ENCODE measurements at regions not wholly inside any gene's neighbourhood (a gene's known extent, or its start where the extent isn't known, plus 50 kb on each side); places are given as distances from the start of the nearest gene placed in this dataset.

- H3K36me3 Mint-ChIP-seq (ENCODE audit: insufficient read depth) = no peaks in the 10 kb centered on the region
- no peak overlapping the region for H3K4me3 Mint-ChIP-seq (ENCODE audit: low read depth)
- peaks cover 10% of the 10 kb centered on the region for H3K4me1 Mint-ChIP-seq (ENCODE audit: low read depth)
- no peak for TF ChIP-seq CTCF (IDR thresholded peaks at IDR 0.05; ENCODE audit: unreplicated experiment)
- peaks cover 22% of the 10 kb centered on the region for H3K27me3 Mint-ChIP-seq
- H3K27ac Mint-ChIP-seq = no peak overlapping the region
- DNase-seq (ENCODE audit: low spot score, unreplicated experiment) = no peak
- peaks cover 3% of the 10 kb centered on the region for H3K9me3 Mint-ChIP-seq (ENCODE audit: low read depth)
Measured at GRCh38 chr2:147703171-147703570, 141.7 kb upstream of the ACVR2A start.

- TF ChIP-seq CTCF (IDR thresholded peaks at IDR 0.05; ENCODE audit: unreplicated experiment) = no peak
- H3K36me3 Mint-ChIP-seq (ENCODE audit: insufficient read depth) = no peaks in the 10 kb centered on the region
- no peaks in the 10 kb centered on the region for H3K9me3 Mint-ChIP-seq (ENCODE audit: low read depth)
- H3K4me1 Mint-ChIP-seq (ENCODE audit: low read depth) = peaks cover 16% of the 10 kb centered on the region
- no peak for DNase-seq (ENCODE audit: low spot score, unreplicated experiment)
- H3K4me3 Mint-ChIP-seq (ENCODE audit: low read depth) = no peak overlapping the region
- no peak overlapping the region for H3K27ac Mint-ChIP-seq
- H3K27me3 Mint-ChIP-seq = peaks cover 15% of the 10 kb centered on the region
Measured at GRCh38 chr2:147698166-147698565, 146.7 kb upstream of the ACVR2A start.

- Mint-ChIP-seq H3K27ac (no peak overlapping the region), H3K9me3 (ENCODE audit: low read depth) (no peaks in the 10 kb centered on the region), H3K4me3 (ENCODE audit: low read depth) (no peak overlapping the region), H3K36me3 (ENCODE audit: insufficient read depth) (no peaks in the 10 kb centered on the region), H3K27me3 (peaks cover 4% of the 10 kb centered on the region), H3K4me1 (ENCODE audit: low read depth) (peaks cover 22% of the 10 kb centered on the region)
- no peak for TF ChIP-seq CTCF (IDR thresholded peaks at IDR 0.05; ENCODE audit: unreplicated experiment)
- DNase-seq (ENCODE audit: low spot score, unreplicated experiment) = no peak
Measured at GRCh38 chr2:147696426-147696825, 148.4 kb upstream of the ACVR2A start.

GRCh38 chr2:147689220-147689909 is 155.5 kb upstream of the ACVR2A start:
- H3K27ac Mint-ChIP-seq = no peak overlapping the region
- DNase-seq (ENCODE audit: low spot score, unreplicated experiment) = no peak
- peaks cover 12% of the 10 kb centered on the region for H3K27me3 Mint-ChIP-seq
- H3K4me3 Mint-ChIP-seq (ENCODE audit: low read depth) = no peak overlapping the region
- peaks cover 8% of the 10 kb centered on the region for H3K4me1 Mint-ChIP-seq (ENCODE audit: low read depth)
- no peaks in the 10 kb centered on the region for H3K36me3 Mint-ChIP-seq (ENCODE audit: insufficient read depth)
- no peak for TF ChIP-seq CTCF (IDR thresholded peaks at IDR 0.05; ENCODE audit: unreplicated experiment)
- no peaks in the 10 kb centered on the region for H3K9me3 Mint-ChIP-seq (ENCODE audit: low read depth)

- H3K4me1 Mint-ChIP-seq (ENCODE audit: low read depth) = peaks cover 7% of the 10 kb centered on the region
- TF ChIP-seq CTCF (IDR thresholded peaks at IDR 0.05; ENCODE audit: unreplicated experiment) = no peak
- peaks cover 17% of the 10 kb centered on the region for H3K27me3 Mint-ChIP-seq
- no peak for DNase-seq (ENCODE audit: low spot score, unreplicated experiment)
- no peak overlapping the region for H3K4me3 Mint-ChIP-seq (ENCODE audit: low read depth)
- H3K9me3 Mint-ChIP-seq (ENCODE audit: low read depth) = no peaks in the 10 kb centered on the region
- H3K27ac Mint-ChIP-seq = no peak overlapping the region
- H3K36me3 Mint-ChIP-seq (ENCODE audit: insufficient read depth) = no peaks in the 10 kb centered on the region
Measured at GRCh38 chr2:147688242-147688641, 156.6 kb upstream of the ACVR2A start.

All from progenitor cell of endocrine pancreas (in vitro differentiated cells).